Urothelium cell line (cell line): ENCODE measurements at regions not wholly inside any gene's neighbourhood (a gene's known extent, or its start where the extent isn't known, plus 50 kb on each side); places are given as distances from the start of the nearest gene placed in this dataset.
"Not testable (repeated sequence)": the region's sequence is repeated elsewhere in the genome, so short reads cannot be mapped to it uniquely, and the experiment has no call there.

Source experiments
- DNase-seq: peaks from one replicate; pipeline ENCODE4 v3.0.0; 2011; ENCODE audit warnings: low spot score, mixed read lengths
- FAIRE-seq: peaks from 2 replicates; lab custom pipeline; 2011; peaks lifted over from hg19 to GRCh38; lab: Jason Lieb, UNC

DNA sequence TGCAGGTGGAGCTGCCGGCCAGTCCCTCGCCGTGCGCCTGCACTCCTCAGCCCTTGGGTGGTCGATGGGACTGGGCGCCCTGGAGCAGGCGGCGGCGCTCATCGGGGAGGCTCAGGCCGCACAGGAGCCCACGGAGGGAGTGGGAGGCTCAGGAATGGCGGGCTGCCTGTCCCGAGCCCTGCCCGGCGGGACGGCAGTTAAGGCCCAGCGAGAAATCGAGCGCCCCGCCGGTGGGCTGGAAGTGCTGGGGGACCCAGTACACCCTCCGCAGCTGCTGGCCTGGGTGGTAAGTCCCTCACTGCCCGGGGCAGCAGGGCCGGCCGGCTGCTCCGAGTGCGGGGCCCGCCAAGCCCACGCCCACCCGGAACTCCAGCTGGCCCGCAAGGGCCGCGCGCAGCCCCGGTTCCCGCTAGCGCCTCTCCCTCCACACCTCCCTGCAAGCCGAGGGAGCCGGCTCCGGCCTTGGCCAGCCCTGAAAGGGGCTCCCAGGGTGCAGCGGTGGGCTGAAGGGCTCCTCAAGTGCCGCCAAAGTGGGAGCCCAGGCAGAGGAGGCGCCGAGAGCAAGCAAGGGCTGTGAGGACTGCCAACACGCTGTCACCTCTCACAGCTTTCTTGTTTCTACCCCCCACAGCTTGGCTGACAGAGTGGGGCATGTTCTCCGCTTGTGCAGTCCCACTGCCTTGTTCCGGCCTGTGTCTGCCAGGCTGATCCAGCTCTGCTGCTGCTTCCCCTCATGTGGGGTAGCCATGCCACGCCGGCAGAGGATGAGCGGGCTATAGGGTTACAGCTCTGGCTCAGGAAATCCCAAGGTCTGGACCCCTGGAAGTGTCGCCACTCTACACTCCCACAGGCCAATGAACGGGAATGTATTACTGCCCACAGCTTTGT lies 886.7 kb downstream of the FAT4 start:
- not testable (repeated sequence) for FAIRE-seq, DNase-seq

DNA sequence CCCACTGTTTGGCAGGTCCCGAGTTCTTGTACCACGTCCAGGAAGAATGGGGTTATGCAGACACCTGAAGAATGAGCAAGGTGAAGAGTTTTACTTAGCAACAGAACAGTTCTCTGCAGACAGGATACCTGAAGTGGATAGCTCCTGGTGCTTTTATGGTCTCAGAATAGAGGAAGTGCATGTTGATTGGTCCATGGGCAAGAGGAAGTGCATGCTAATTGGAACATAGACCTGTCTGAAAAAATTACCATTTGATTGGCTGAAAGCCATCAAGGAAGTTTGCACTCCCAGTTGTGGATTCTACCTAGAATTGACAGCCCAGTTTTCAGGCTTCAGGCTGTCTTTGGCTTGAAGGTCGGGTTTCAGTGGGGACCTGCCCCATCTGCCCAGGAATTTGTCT lies 887.5 kb downstream of the FAT4 start:
- no peak for DNase-seq
- no peak for FAIRE-seq

DNA sequence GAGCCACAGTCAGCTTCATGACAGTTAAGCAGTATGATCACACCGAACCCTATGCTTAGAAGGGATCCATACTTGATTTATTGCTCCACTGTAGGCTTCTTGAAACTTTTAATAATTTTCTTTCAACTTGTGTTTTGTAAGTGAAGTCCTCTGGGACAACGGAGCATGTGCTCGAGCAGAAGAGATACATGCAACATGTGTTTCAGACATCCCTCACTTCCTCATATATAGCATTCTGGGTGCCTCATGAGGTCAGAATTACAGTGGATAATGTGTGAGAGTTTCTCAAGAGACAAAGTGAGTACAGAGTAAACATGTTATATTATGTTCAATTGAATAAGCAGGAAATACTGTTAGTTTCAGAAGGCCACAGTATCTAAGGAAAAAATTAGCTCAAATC lies 893.2 kb downstream of the FAT4 start:
- FAIRE-seq (no peak), DNase-seq (no peak)

DNA sequence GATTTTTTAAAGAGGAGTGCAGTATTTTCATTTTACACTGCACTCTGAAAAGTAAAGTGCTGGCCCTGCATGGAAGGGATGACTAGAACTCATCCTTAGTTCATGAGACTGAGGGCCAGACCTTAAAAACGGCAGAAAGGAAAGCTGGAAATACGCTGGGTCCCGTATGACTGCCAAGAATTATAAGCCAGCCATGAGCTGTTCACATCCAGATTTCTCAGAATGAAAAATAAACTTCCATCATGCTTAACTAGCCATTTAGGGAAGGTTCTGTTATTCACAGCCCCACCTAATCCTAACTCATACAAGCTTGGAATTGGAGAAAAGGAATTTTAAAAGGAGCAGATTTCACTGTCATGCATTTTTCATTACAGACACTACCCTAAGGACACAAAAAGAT lies 894.4 kb downstream of the FAT4 start:
- no peak for FAIRE-seq
- no peak for DNase-seq

DNA sequence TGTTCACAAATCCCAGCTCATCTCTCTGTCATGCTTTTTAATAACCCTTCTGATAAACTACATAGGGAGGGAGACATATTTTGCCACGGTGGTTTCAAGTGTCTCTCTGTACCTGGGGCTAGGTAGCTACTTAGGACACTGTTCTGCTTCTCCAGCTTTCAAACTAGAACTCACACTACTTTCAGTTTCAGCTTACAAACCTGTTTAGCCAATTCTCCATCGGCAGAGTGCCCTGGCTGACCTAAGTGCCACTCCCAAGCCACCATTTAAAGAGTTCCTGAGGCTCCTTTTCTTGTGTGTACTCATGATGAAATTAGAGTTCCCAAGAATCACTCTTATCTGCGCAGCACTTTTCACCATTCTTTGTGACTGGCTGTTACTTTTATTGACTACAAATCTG lies 899.2 kb downstream of the FAT4 start:
- FAIRE-seq (no peak), DNase-seq (no peak)

DNA sequence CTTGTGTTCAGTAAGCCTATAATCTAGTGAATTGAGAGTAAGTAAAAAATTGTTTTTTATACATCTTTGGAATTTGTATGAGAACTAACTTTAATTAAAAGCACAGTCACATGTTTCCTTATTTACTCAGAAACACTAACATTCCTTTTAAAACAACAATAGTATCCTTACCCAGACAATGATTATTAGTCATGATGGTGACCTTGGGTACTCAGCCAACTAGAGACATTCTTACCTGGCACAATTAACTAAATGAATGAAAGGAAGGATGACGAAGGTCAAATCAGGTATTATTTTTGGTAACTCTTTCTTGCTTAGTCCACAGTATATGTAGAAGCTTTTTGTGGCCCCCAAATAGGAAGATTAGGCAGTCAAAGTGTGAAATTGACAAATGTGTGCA lies 901.0 kb downstream of the FAT4 start:
- no peak for FAIRE-seq
- DNase-seq: no peak

DNA sequence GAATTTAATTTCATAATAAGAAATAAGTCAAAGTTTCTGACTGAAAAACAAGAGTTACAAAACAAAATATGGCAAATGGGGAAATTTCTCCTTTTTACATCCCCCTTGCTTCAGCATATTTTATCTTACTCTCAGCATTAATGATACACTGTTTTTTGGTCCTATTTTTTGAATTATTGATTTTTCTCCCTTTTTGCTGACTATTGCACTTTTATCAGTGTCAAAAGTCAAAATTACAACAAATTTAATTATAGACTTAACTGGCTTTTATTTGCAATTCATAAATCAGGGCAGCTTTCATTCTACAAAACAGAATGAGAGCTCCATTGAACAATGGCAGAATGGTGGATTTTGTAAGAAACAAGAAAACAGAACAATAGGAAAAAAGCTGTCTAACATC lies 901.9 kb downstream of the FAT4 start:
- FAIRE-seq (no peak), DNase-seq (no peak)

DNA sequence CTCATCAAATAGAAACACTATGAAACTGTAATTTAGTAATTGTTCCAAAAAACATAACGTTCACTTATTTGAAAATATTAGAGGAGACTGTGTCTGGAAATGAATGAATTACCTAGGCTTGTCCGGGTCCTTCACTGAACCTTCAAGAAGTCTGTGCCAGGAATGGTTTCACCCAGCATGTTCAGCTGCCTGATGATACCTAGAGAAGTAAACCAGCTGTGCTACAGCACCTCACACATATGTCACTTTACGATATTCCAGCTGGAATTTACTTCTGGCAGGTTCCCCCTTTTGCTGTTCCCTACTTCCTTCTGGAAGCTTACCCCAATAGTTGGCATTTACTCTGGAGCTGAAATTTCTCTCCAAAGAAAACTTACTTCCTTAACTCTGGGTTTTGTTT lies 906.5 kb downstream of the FAT4 start:
- no peak for DNase-seq
- FAIRE-seq: no peak

DNA sequence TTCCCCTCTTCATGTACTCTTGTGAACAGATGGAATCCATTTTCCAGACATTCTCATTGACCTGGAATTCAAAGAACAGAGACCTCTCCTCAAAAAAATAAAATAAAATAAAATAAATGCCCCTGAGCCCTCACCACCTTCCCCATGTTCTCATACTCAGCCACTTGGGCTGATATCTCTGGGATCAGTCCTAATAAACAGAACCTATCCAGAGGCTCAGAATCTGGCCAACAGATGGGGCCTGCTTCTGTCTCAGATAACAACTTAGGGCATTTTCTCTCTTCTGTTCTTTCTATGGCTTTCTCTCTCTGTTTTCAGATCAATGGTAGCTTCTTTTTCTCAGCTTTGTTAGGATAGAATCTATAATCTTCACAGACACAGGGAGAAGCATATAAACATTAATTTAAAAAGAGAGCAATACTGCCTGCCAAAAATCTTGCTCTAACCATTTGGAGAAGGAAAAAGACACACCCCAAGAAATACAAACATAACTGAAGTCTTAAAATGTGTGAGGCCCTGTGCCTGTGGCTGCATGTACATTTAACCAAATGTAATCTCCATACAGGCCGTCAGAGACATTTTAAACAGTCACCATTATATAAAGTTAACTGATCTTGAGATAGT lies 907.1 kb downstream of the FAT4 start:
- no peak for FAIRE-seq
- no peak for DNase-seq

DNA sequence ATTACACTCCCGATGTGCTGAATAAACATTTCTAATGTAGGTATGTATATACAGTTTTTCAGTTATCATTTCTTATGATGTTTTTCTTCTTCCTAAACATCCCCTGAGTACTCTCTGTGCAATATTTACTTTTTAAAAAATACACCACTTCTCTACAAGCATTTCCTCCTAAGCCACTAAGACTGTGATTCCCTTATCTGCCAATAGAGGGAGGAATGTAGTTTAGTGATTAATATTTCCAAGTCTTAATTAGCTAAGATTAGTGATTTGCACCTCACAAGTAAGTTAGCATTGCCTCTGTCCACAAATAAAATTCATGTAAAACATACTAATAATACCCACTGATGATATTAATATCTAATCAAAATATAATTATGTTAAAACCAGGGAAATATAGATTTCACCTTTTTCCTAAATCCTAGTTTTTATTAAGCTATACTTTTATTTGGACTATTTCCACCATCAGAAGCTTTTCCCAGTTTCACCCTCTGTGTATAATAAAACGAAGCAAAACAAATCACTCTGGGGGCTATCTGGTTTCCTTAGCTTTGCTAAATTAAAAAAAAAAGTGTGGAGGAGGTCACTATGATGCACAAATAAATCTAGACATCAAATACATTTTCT lies 909.1 kb downstream of the FAT4 start:
- FAIRE-seq (no peak), DNase-seq (no peak)

DNA sequence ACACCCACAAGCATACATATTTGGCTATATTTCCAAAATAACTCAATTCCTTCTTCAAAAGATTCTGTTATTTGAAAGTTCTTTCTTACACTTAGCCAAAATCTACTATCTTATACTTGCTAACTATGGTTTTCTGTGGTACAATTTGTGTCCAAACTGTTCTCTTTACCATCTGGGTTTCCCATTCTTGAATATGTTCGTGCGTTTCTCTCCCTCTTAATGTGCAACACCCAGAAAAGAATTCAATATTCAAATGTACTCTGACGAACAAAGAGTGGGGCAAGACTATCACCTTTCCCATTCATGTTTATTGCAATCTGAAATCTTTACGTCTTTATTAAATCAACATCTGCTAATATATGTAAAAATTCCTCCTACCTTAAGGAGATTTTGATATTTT lies 912.7 kb downstream of the FAT4 start:
- FAIRE-seq (no peak), DNase-seq (no peak)

DNA sequence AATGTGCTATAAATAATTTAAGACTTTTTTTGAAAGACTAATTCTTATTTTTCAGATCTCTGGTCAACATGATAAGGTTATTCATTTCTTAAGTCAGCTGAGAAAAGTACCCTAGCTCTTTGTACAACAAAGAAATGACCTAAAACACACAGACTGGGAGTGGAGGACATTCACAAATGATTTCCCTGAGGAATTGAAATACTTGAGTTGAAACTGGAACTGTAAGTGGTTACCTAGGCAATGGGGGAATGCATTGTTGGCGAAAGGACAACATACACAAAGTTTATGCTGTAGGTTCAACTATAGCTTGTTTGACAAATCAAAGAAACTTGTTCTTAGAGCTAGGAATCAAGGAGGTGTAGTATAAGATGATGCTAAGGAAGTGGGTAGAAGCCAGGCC lies 915.5 kb downstream of the FAT4 start:
- DNase-seq (no peak), FAIRE-seq (no peak)

DNA sequence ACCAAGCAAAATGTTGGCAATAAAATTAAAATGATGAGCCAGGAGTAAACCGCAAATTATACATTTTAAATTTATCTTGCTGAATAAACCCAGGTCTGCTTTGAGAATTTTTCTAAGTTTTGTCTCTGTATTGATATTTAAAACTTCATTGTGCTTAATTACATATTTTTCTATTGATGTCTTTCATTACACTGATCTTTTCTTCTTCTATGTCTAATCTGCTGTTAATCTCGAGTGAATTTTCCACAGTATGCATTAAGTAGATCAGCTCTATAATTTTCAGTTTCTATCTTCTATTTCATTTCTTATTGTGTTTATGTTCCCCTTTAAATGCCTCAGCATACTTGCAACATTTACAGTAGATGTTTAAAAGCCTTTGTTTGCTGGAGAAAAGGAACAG lies 918.7 kb downstream of the FAT4 start:
- DNase-seq (no peak), FAIRE-seq (no peak)

DNA sequence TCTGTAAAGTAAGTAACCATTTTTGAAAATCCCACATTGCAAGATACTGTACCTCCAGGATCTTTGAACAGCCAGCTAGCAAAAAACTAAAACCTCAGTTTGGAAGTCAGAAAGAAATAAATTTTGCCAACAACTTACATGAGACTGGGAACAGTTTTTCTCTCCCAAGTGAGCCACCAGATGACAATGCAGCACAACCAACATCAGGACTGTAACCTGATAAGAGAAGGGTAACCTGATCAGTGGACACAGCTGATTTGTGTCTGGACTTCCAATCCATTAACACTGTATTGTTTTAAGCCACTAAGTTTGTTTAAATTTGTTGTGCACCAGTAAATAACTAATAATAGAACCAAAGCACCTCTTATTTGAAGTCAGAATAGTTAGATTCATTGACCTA lies 923.3 kb downstream of the FAT4 start:
- FAIRE-seq (no peak), DNase-seq (no peak)

DNA sequence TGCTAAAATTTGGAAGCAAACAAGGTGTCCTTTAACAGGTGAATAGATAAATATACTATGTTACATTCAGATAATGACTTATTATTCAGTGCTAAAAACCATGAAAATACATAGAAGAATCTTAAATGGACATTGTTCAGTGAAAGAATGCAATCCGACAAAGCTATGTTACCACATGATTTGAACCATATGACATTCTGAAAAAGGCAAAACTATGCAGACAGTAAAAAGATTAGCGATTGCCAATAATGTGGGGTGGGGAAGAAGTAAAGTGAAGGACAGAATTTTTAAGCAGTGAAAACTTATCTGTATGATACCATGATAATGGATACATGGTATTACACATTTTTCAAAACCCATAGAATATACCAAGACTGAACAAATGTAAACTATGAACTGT lies 926.9 kb downstream of the FAT4 start:
- FAIRE-seq (no peak), DNase-seq (no peak)

DNA sequence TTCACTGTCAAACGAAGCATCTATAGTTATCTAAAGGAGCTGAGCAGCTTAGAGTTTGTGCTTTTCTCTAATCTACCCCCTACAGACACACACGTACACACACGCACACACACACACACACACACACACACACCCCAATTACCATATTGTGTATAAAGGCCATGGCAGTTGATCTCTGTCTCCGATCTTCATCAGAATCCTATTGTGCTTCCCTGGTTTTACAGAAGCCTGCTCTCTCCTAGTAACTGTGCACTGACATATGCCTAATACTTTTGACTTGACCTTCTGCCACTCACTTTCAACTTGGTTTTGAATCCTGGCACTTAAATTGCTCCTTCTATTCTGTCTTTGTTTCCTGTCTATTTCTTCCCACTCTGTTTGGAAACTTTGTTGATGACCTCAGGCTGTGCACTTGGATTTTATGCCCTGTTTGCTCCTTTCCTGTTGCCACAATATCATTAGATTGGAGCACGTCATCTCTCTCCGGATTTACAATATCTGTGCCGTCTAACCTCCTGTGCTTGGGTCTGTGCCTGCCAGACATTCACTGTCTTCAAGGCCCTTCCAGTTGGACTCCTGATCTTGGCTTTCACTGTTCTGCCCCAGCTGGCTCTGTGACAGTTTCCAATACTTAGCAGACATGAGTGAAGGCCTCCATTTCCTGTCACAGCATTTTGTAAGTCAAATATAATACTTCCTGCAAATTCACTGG lies 928.1 kb downstream of the FAT4 start:
- no peak for DNase-seq
- FAIRE-seq: no peak

DNA sequence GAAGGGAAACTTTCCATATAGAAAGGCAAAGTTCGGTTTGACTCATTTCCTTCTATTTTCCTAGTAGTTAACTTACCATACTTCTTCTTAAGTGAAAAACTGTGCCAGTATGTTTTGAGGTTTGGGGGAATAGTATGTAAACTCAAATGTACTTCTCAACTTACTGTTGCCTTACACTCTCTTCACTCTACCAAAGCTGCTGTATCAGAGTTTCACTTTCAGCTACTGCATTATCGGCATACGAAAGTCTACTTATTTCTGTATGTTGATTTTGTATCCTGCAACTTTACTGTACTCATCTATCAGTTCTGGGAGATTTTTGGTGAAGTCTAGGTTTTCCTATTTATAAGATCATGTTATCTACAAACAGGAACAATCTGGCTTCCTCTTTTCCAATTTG lies 932.7 kb downstream of the FAT4 start:
- no peak for FAIRE-seq

DNA sequence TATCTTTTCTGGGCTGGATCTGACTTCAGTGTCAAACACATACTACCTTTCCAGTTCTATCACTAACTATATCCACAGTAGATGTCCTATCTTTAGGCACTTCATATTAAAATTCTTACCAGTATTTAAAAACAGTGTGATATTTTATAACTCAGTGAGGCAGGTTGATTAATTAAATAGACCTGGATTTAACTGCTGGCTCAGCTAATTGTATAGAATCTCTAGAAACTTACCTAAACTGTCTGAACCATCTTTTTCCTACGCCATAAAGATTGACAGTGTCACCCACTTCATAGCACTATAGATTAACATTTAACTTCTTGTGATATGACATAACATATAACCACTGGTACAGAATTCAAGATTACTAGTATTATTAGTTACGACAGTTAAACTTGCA lies 935.3 kb downstream of the FAT4 start:
- no peak for FAIRE-seq
- no peak for DNase-seq

More for the DNA sequence above, 932.7 kb downstream of the FAT4 start:
- no peak for DNase-seq

DNA sequence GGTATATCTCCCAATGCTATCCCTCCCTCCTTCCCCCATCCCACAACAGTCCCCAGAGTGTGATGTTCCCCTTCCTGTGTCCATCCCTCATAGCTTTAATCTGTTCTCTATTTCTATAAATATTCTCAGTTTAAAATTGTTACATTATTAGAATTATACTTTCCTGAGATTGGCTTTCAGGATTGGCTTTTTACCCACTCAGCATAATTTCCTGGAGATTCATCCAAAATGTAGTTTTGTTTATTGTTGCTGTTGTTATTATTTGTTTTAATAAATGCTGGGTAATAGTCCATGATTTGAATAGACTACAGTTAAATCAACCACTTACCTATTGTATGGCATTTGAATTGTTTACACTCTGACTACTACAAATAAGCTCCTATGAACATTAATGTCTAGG lies 936.4 kb downstream of the FAT4 start:
- no peak for FAIRE-seq

DNA sequence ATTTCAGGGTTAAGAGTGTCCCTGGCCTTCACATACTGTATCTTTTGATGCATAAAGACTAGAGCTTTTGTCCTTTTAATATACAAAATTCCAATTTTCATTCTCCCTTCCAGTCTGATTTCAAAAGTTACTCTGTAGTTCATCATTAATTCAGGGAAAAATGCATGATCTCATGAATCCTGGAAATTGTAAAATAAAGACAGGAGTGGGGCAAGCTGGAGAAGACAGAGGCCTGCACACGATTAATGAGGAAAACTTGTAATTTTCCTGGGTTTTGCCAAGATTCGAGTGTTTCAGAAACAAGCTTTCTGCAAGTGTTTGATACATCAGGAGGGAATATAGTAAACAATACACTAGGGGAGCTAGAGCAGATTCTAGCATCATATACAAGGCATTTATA lies 947.9 kb downstream of the FAT4 start:
- no peak for FAIRE-seq

More for the DNA sequence above, 936.4 kb downstream of the FAT4 start:
- no peak for DNase-seq

DNA sequence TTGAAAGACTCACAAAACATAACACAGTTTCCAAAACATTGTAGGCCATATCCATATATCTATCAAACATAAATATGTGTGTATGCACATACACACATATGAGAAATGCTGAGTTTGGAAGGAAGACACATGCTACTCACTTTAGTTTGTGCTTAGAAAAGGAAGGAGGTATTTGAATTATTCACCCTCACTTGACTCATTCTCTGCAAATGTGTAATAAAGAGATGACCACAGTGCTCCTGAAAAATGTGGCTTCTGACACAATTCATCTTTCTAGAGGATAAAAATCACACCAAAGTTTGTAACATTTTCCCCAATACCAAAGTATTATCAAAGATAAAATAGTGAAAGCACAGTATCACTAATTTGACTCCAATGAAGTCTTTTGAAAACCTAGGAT lies 950.1 kb downstream of the FAT4 start:
- no peak for FAIRE-seq
- DNase-seq: peak; percentile 13

More for the DNA sequence above, 947.9 kb downstream of the FAT4 start:
- no peak for DNase-seq
